Mammary epithelial cell (primary cell): ENCODE measurements at regions not wholly inside any gene's neighbourhood (a gene's known extent, or its start where the extent isn't known, plus 50 kb on each side); places are given as distances from the start of the nearest gene placed in this dataset.

Experiments used
- EZH2 ChIP-seq: IDR thresholded peaks from 2 replicates; pipeline ENCODE4 v1.6.1; 2012; ENCODE audit warnings: low read length, inconsistent platforms, borderline replicate concordance
- TF ChIP-seq, protein P1 (sequence below), 2 donors: IDR thresholded peaks in 1 of 2; conservative IDR thresholded peaks in 1 of 2; 2 replicates each; pipeline ENCODE4 v1.5.1; 2011 to 2012; ENCODE audit warnings: inconsistent platforms in 2 of 2, low read length in 2 of 2, mild to moderate bottlenecking in 2 of 2, control low read depth in 1 of 2, low read depth in 1 of 2; ENCODE audit not compliant: insufficient read depth in 1 of 2; ENCODE audit errors: extremely low read depth in 1 of 2

DNA sequence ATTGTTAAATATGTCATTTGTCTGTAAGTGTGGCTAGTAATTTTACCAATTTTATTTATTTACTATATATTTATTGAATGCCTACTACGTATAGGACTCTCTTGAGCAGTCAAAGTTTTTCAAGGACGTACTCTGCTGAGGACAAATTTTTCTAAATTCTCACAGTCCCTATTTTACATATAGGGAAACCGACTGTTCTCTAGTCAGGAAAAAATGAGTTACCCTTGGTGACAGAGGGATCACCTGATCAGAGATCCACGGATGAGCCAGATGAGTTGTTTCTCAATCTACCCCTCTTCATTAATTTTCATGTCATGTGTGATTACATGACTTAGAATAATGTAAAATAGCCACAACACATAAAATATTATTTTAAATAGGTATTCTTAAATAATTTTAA lies 96.2 kb upstream of the SLC38A2 start:
- TF ChIP-seq, protein P1, sequence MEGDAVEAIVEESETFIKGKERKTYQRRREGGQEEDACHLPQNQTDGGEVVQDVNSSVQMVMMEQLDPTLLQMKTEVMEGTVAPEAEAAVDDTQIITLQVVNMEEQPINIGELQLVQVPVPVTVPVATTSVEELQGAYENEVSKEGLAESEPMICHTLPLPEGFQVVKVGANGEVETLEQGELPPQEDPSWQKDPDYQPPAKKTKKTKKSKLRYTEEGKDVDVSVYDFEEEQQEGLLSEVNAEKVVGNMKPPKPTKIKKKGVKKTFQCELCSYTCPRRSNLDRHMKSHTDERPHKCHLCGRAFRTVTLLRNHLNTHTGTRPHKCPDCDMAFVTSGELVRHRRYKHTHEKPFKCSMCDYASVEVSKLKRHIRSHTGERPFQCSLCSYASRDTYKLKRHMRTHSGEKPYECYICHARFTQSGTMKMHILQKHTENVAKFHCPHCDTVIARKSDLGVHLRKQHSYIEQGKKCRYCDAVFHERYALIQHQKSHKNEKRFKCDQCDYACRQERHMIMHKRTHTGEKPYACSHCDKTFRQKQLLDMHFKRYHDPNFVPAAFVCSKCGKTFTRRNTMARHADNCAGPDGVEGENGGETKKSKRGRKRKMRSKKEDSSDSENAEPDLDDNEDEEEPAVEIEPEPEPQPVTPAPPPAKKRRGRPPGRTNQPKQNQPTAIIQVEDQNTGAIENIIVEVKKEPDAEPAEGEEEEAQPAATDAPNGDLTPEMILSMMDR (conservative IDR thresholded peaks at IDR 0.05 in 1 of 2, IDR thresholded peaks at IDR 0.05 in 1 of 2; ENCODE audit: extremely low read depth in 1 of 2, insufficient read depth in 1 of 2, low read depth in 1 of 2, low read length in 2 of 2) = no peak
- no peak for TF ChIP-seq EZH2
